GM23248 (cell line): ENCODE measurements at regions not wholly inside any gene's neighbourhood (a gene's known extent, or its start where the extent isn't known, plus 50 kb on each side); places are given as distances from the start of the nearest gene placed in this dataset.

Experiments used
- EZH2 ChIP-seq: fragments of 200-600 bp; sonication (generic); IDR thresholded peaks from 2 replicates; pipeline ENCODE4 v1.6.1; 2018; ENCODE audit warnings: antibody characterized with exemption, mild to moderate bottlenecking; ENCODE audit not compliant: insufficient read depth, poor library complexity, severe bottlenecking
- EZH2phosphoT487 ChIP-seq: fragments of 200-600 bp; sonication (generic); IDR thresholded peaks from 2 replicates; pipeline ENCODE4 v1.6.1; 2018; ENCODE audit warnings: antibody characterized with exemption, moderate library complexity, mild to moderate bottlenecking, low read depth; ENCODE audit not compliant: insufficient read depth

- TF ChIP-seq EZH2 (no peak), EZH2phosphoT487 (no peak)
Measured at GRCh38 chrX:42933187-42933586, 155.2 kb upstream of the PPP1R2C start.
